ENCODE measurements at regions not wholly inside any gene's neighbourhood (a gene's known extent, or its start where the extent isn't known, plus 50 kb on each side); places are given as distances from the start of the nearest gene placed in this dataset.
A peak's percentile ranks its signal among the peaks of the same experiment; 100 is the strongest.

DNA sequence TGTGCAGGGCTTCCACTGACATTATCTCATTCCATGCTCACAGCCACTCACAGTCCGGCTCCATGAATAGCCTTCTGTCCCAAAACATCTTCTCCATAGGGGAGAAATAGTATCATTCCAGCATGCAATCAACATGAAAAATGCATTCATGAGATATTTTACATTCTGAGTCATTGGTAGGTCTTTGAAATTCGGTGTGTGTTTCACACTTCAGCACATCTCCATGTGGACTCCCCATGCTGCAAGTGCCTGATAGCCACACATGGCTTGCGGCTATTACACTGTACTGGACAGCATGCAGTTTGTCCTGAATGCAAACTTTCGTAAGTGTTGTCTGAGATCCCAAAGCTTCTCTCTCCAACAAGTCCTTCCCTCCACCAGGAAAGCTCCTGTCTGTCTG is 449.3 kb downstream of the MED13L start:
- Histone ChIP-seq H3K9me3 (peaks cover 0 to 5% (median 2%) of the 10 kb centered on the region in 4 donors), H3K36me3 (no peaks in the 10 kb centered on the region), H3K4me1 (no peaks in the 10 kb centered on the region), H3K27ac (no peak overlapping the region), H3K4me3 (no peak overlapping the region), H3K27me3 (no peaks in the 10 kb centered on the region)
- no peak for DNase-seq
- ATAC-seq (ENCODE audit: low FRiP score in 2 of 2) = no peak
- TF ChIP-seq, protein P1, sequence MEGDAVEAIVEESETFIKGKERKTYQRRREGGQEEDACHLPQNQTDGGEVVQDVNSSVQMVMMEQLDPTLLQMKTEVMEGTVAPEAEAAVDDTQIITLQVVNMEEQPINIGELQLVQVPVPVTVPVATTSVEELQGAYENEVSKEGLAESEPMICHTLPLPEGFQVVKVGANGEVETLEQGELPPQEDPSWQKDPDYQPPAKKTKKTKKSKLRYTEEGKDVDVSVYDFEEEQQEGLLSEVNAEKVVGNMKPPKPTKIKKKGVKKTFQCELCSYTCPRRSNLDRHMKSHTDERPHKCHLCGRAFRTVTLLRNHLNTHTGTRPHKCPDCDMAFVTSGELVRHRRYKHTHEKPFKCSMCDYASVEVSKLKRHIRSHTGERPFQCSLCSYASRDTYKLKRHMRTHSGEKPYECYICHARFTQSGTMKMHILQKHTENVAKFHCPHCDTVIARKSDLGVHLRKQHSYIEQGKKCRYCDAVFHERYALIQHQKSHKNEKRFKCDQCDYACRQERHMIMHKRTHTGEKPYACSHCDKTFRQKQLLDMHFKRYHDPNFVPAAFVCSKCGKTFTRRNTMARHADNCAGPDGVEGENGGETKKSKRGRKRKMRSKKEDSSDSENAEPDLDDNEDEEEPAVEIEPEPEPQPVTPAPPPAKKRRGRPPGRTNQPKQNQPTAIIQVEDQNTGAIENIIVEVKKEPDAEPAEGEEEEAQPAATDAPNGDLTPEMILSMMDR (IDR thresholded peaks at IDR 0.05) = no peak
- TF ChIP-seq POLR2AphosphoS5 (IDR thresholded peaks at IDR 0.05) (no peak), EP300 (IDR thresholded peaks at IDR 0.05) (no peak), POLR2A (IDR thresholded peaks at IDR 0.05) (no peak)
- WGBS, 2 donors = 85 to 94% methylated on average over 3 to 4 of the region's 4 CpGs

GRCh38 chr12:115824936-115825602 is 452.4 kb downstream of the MED13L start:
- Histone ChIP-seq H3K4me1 (no peaks in the 10 kb centered on the region), H3K4me3 (no peak overlapping the region), H3K36me3 (no peaks in the 10 kb centered on the region), H3K27me3 (no peaks in the 10 kb centered on the region), H3K9me3 (peaks cover 0 to 5% (median 2%) of the 10 kb centered on the region in 4 donors), H3K27ac (no peak overlapping the region)
- 87 to 89% methylated on average over 4 of the region's 4 CpGs for WGBS, 2 donors
- TF ChIP-seq POLR2A (IDR thresholded peaks at IDR 0.05) (no peak), EP300 (IDR thresholded peaks at IDR 0.05) (no peak), POLR2AphosphoS5 (IDR thresholded peaks at IDR 0.05) (no peak)
- ATAC-seq (ENCODE audit: low FRiP score in 2 of 2) (no peak), DNase-seq (no peak)

- no peak for ATAC-seq (ENCODE audit: low FRiP score in 2 of 2)
Measured at GRCh38 chr12:115823635-115824034, 453.9 kb downstream of the MED13L start.

DNA sequence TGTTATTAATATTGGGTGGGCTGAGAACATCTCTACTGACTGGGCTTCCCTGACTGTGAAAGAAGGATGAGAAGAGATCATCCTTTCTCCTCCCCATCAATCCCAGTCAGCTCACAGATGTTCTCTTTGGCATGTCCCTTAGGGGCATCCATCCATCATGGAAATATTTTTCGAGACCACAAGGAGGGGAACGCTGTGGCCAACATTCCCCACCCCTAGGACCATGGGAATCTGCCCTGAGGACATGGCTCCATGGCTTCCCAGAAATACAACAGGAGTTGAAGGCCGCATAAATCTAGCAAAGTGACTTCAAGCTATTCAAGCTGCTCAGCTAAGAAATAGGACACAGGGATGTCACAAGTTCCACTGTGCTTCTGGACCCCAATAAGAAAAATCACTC is 456.8 kb downstream of the MED13L start:
- H3K27me3 ChIP-seq = no peaks in the 10 kb centered on the region
- H3K36me3 ChIP-seq = no peaks in the 10 kb centered on the region
- peaks cover 0 to 5% (median 2%) of the 10 kb centered on the region in 4 donors for H3K9me3 ChIP-seq
- no peaks in the 10 kb centered on the region for H3K4me1 ChIP-seq
- H3K4me3 ChIP-seq = no peak overlapping the region
- TF ChIP-seq, protein P1 (IDR thresholded peaks at IDR 0.05) = no peak
- TF ChIP-seq POLR2AphosphoS5 (IDR thresholded peaks at IDR 0.05) (peak in 1 of 2 donors; percentile 38), EP300 (IDR thresholded peaks at IDR 0.05) (peak in 1 of 4 donors; percentile 89), POLR2A (IDR thresholded peaks at IDR 0.05) (no peak)
- DNase-seq = no peak
- H3K27ac ChIP-seq = no peak overlapping the region
- ATAC-seq (ENCODE audit: low FRiP score in 2 of 2) = no peak
- WGBS, 2 donors = 65 to 73% methylated on average over 3 of the region's 3 CpGs

More at GRCh38 chr12:115823635-115824034, 453.9 kb downstream of the MED13L start:
- no peaks in the 10 kb centered on the region for H3K4me1 ChIP-seq
- WGBS, 2 donors = 48 to 50% methylated on average over 3 to 5 of the region's 5 CpGs
- peaks cover 0 to 5% (median 2%) of the 10 kb centered on the region in 4 donors for H3K9me3 ChIP-seq
- no peak overlapping the region for H3K27ac ChIP-seq
- no peaks in the 10 kb centered on the region for H3K27me3 ChIP-seq
- TF ChIP-seq POLR2AphosphoS5 (IDR thresholded peaks at IDR 0.05) (no peak), EP300 (IDR thresholded peaks at IDR 0.05) (no peak), POLR2A (IDR thresholded peaks at IDR 0.05) (no peak)
- TF ChIP-seq, protein P1 (IDR thresholded peaks at IDR 0.05) = no peak
- H3K4me3 ChIP-seq = no peak overlapping the region
- no peaks in the 10 kb centered on the region for H3K36me3 ChIP-seq
- no peak for DNase-seq

GRCh38 chr12:115818973-115819372 is 458.5 kb downstream of the MED13L start:
- no peak for TF ChIP-seq POLR2AphosphoS5 (IDR thresholded peaks at IDR 0.05)
- TF ChIP-seq POLR2A (IDR thresholded peaks at IDR 0.05) = no peak
- TF ChIP-seq EP300 (IDR thresholded peaks at IDR 0.05) = no peak
- TF ChIP-seq, protein P1 (IDR thresholded peaks at IDR 0.05) = no peak
- Histone ChIP-seq H3K27ac (no peak overlapping the region), H3K36me3 (no peaks in the 10 kb centered on the region), H3K9me3 (no peaks in the 10 kb centered on the region), H3K27me3 (no peaks in the 10 kb centered on the region), H3K4me1 (no peaks in the 10 kb centered on the region), H3K4me3 (no peak overlapping the region)
- no peak for ATAC-seq (ENCODE audit: low FRiP score in 2 of 2)
- no peak for DNase-seq
- WGBS, 2 donors = 80 to 94% methylated on average over 5 of the region's 5 CpGs

Measured in upper lobe of left lung (tissue), 6 donors.